Superior temporal gyrus (tissue), 1 donor: ENCODE measurements at regions not wholly inside any gene's neighbourhood (a gene's known extent, or its start where the extent isn't known, plus 50 kb on each side); places are given as distances from the start of the nearest gene placed in this dataset.
"Not testable (repeated sequence)": the region's sequence is repeated elsewhere in the genome, so short reads cannot be mapped to it uniquely, and the experiment has no call there.

Experiments used
- DNase-seq: peaks from one replicate; pipeline ENCODE4 v3.0.0-alpha.2; 2016; ENCODE audit errors: extremely low spot score

DNA sequence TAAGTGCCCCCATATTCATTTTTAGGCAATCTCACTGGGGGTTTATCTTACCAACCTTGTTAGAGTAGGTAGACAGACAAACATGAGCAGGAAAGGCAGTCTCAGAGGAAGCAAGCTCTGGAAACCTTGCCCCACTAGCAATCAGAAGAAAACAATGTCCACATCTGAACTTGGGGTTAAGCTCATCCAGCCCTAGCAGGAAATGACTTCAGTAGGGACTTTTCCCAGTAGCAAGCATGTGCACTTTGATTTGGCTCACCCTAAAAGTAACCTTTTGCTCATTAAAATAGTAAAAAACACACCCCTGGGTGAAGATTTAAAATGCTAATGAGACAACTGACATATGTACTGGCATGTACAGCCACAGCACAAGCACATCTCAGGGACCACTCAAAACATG, 175.5 kb downstream of the AKAIN1 start:
- no peak for DNase-seq

- DNase-seq: no peak
These were observed 181.8 kb downstream of the AKAIN1 start for GRCh38 chr18:5015213-5015612.

DNA sequence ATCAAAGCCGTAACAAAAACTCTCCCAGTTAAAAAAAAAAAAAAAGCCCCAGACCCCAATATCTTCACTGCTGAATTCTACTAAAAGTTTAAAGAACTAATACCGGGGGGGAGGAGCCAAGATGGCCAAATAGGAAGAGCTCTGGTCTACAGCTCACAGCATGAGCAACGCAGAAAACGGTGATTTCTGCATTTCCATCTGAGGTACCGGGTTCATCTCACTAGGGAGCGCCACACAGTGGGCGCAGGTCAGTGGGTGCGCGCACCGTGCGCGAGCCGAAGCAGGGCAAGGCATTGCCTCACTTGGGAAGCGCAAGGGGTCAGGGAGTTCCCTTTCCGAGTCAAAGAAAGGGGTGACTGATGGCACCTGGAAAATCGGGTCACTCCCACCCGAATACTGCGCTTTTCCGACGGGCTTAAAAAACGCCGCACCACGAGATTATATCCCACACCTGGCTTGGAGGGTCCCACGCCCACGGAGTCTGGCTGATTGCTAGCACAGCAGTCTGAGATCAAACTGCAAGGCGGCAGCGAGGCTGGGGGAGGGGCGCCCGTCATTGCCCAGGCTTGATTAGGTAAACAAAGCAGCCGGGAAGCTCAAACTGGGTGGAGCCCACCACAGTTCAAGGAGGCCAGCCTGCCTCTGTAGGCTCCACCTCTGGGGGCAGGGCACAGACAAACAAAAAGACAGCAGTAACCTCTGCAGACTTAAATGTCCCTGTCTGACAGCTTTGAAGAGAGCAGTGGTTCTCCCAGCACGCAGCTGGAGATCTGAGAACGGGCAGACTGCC, 192.8 kb downstream of the AKAIN1 start:
- DNase-seq: not testable (repeated sequence)

- DNase-seq: no peak
These were observed 202.3 kb downstream of the AKAIN1 start for GRCh38 chr18:4994710-4995109.

DNA sequence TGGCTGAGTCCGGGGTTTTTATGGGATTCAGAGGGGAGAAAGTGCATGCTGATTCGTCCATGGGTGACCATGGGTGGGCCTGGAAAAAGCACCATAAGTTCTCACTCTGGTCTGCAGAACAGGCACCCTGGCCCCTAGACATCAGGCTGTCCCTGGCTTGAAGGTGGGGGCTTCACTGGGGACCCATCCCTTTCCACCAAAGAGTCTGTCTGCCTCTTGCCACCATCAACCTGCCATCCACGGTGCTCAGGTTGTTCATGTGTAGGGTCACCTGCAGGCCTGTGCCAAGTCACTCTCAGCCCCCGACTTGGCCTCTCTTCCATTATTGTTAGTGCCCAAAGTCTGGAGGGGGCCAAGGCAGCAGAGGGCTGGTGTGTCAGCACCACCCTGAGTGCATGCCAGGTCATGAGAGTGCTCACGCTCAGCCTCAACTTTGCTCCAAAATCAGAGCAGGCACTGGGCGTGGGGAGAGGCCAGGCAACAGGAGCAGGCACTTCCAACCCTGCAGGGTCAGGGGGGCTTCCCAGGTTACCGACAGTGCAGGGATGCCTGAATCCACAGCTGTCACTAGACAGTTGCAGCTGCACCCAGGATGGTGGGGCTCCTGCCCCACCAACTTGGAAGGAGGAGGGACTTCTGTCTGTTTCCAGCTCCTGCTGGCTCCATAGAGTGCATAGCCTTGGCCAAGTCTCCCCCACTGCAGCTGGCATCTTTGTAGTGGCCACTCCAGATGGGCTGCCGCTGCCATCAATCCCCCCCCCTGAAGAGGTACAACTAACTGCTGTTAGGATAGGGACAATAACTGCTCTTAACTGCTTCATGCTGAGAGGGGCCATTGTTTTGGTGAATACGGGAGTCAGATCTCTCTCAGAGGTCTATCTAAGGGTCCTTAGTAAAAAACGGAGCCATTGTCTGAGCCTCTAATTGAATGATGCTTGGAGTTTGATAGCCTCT, 209.3 kb downstream of the AKAIN1 start:
- no peak for DNase-seq

DNA sequence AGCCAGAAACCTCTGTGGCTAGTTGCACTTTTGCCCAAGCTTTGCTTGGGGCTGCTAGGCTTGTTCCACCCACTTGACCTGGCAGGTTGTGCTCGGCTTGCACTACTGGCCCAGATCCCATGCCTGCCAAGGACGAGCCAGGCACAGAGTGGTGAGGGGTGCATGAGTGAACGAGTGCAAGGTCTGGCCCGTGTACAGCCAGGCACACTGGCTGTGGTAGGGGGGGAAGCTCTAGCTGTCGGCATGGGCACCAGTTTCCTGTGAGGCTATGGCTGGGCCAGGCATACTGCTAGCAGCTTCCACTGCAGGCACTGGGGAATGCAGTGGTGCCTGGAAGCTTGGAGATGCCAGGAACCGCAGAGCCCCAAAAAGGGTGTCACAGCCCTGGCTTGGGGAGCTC, 210.4 kb downstream of the AKAIN1 start:
- no peak for DNase-seq

DNA sequence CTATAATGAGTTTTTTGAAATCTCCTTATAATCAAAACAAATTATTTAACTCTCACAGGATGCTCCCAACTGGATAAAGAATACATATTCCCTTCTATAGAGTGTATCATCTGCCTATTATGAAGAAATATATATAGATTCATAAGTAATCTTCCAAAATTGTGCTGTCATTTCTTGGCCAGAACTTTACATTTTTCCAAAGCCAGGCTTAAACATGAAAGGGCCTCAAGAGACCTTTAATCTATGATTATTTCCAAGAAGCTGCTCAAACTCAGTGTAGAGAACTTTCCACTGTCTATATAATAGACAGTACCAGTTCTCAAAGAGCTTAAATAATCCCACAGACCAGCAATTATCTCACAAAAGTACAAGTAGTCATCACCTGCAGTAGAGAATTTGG, 211.0 kb downstream of the AKAIN1 start:
- no peak for DNase-seq

GRCh38 chr18:4961121-4961909, 235.7 kb downstream of the AKAIN1 start:
- no peak for DNase-seq

GRCh38 chr18:4960578-4960977, 236.5 kb downstream of the AKAIN1 start:
- DNase-seq: no peak

DNA sequence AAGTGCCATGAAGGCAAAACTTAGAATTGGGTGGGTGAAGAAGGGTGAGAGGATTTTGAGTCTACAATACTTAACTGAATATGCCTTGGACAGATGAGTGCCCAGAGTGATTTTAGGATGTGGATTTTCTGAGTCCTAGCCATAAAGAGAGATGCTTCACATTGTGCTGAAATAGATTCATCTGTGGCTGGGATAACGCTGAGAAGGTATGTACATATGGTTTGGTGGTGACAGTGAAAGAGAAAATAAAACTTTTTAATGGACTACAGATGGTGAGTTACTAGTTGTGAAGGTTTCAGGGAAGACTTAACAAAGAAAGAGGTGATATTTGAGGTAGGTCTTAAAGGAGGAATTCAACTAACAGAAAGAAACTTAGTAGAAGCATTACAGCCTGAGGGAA, 265.8 kb downstream of the AKAIN1 start:
- DNase-seq: no peak

GRCh38 chr18:4921548-4921947, 275.5 kb downstream of the AKAIN1 start:
- DNase-seq: no peak

- not testable (repeated sequence) for DNase-seq
These were observed 279.5 kb downstream of the AKAIN1 start for GRCh38 chr18:4917509-4917908.

DNA sequence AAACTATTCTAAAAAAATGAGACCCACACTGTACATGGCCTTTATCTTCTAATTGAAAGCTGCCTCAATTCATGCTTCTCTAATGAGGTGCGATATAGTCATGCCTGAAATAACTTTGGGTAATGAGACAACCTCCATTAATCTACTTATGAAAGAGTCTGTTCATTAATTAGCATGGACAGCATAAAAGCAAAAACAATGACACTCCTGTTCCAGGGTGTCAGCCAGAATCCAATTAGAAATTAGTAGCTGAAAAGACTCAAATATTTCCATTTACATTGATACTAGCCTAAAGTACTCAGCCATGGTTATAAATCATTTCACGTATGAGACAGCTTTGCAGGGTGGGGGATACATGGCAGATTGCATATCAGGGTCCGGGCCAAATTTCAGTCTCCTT, 288.7 kb downstream of the AKAIN1 start:
- no peak for DNase-seq

DNA sequence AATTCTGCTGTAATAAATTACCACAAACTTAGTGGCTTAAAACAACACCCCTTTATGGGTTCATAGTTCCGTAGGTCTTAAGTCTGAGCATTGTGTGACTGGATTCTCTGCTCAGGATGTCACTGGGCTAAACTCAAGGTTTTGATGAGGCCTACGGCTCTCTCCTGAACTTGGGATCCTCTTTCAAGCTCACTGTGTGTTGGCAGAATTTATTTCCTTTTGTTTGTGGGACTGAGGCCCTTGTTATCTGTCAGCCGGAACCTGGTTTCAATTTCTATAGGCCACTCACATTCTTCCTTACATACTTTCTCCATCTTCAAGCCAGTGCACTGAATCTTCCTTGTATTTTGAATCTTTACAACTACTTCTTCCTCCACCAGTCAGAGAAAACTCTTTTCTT, 290.2 kb downstream of the AKAIN1 start:
- DNase-seq: no peak

- no peak for DNase-seq
These were observed 308.6 kb downstream of the AKAIN1 start for GRCh38 chr18:4888251-4889040.

DNA sequence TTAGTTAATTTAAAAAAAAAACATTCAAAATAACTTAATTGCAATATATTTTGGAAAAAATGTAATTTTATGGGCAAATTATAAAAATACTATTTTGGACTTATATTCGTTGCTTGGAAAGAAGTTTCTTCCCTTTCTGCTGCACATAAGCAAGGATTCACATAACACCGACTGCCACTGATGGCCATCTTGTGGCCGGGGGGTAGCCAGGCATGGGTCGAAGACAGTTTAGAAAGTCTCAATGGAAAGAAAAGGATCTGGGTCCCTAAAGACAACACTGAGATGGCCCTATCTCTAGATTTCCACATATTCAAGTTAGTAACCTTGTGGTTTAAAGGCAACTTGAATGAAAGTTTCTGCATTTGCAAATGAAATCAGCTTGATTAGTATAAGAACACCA, 318.6 kb downstream of the AKAIN1 start:
- no peak for DNase-seq

GRCh38 chr18:4871197-4871596, 325.9 kb downstream of the AKAIN1 start:
- no peak for DNase-seq

- no peak for DNase-seq
These were observed 326.8 kb downstream of the AKAIN1 start for GRCh38 chr18:4870177-4870773.

DNA sequence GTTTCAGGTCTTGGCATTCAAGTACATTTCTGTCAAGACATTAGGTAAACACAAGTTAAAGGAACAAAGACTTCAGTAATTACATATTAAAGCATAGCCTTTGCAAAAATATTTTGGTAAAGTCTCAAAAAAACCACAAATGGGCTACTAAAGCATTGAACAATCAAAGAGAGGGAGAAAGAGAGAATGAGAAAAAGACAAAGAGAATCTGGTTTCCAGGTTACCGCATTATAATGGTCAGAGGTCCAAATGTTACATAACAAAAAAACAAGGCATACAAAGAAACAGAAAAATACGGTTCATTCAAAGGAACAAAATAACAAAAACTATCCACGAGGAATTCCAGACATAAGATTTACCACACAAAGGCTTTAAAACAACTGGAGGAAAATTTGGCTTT, 327.9 kb downstream of the AKAIN1 start:
- DNase-seq: no peak

- no peak for DNase-seq
These were observed 338.5 kb downstream of the AKAIN1 start for GRCh38 chr18:4858379-4859127.
